ENCODE measurements at regions not wholly inside any gene's neighbourhood (a gene's known extent, or its start where the extent isn't known, plus 50 kb on each side); places are given as distances from the start of the nearest gene placed in this dataset.

DNA sequence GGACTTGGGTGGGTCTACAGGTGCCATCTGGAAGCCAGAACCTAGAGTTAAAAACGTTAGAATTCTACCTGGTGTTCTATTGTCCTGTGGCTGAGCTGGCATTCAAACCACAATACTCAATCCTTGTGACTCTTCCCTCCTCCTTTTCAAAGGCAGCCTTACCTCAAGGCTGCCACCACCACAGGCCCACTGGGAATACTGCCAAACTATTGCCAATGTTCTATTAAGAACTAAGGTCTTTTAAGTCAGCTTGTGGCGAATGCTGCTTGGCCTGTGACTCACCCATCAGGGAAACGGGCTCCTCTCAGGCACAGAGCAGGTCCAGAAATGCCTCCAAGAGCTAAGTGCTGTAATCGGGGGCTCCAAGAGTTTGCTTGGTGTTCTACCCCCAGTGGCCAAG, 1008.4 kb downstream of the JRKL start:
- no peak for DNase-seq (ENCODE audit: low read depth)
- Histone ChIP-seq H3K36me3 (ENCODE audit: control insufficient read depth, insufficient read depth, low read length) (no peaks in the 10 kb centered on the region), H3K27me3 (ENCODE audit: control insufficient read depth, insufficient read depth, low read length) (no peaks in the 10 kb centered on the region), H3K4me3 (ENCODE audit: low read depth, low read length) (no peak overlapping the region)
- TF ChIP-seq, protein P1, sequence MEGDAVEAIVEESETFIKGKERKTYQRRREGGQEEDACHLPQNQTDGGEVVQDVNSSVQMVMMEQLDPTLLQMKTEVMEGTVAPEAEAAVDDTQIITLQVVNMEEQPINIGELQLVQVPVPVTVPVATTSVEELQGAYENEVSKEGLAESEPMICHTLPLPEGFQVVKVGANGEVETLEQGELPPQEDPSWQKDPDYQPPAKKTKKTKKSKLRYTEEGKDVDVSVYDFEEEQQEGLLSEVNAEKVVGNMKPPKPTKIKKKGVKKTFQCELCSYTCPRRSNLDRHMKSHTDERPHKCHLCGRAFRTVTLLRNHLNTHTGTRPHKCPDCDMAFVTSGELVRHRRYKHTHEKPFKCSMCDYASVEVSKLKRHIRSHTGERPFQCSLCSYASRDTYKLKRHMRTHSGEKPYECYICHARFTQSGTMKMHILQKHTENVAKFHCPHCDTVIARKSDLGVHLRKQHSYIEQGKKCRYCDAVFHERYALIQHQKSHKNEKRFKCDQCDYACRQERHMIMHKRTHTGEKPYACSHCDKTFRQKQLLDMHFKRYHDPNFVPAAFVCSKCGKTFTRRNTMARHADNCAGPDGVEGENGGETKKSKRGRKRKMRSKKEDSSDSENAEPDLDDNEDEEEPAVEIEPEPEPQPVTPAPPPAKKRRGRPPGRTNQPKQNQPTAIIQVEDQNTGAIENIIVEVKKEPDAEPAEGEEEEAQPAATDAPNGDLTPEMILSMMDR (IDR thresholded peaks at IDR 0.05; ENCODE audit: insufficient read depth, low read length, poor library complexity, severe bottlenecking): no peak

DNA sequence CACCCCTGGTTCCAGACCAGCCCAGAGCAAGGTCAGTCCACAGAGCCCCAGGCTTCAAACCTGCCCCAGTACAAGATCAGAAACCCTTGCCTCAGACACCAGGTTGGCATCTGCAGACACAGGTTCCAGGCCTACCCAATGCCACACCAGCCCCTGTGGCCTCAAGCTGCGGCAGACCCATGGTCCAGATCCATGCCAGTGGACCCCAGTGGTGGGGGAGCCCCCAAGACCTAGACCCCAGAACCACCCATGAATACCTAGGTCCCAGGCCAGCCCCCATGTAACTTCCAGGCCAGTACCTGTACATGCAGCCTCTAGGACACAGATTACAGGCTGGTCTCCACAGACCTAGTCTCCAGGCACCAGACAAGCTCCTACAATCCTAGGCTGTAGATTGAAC, 1019.3 kb downstream of the JRKL start:
- H3K36me3 ChIP-seq (ENCODE audit: control insufficient read depth, insufficient read depth, low read length): no peaks in the 10 kb centered on the region
- no peak for DNase-seq (ENCODE audit: low read depth)
- TF ChIP-seq, protein P1 (IDR thresholded peaks at IDR 0.05; ENCODE audit: insufficient read depth, low read length, poor library complexity, severe bottlenecking): no peak
- H3K4me3 ChIP-seq (ENCODE audit: low read depth, low read length): no peak overlapping the region
- H3K27me3 ChIP-seq (ENCODE audit: control insufficient read depth, insufficient read depth, low read length): no peaks in the 10 kb centered on the region

DNA sequence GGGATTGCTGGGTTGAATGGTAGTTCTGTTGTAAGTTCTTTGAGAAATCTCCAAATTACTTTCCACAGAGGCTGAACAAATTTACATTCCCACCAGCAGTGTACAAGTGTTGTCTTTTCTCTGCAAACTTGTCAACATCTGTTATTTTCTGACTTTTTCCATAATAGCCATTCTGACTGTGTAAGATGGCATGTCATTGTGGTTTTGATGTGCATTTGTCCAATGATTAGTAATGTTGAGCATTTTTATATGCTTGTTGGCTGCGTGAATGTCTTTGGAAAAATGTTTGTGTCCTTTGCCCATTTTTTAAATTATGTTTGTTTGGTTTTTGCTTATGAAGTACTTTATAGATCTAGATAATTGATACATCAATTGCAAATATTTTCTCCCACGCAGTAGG, 1025.0 kb downstream of the JRKL start:
- TF ChIP-seq, protein P1 (IDR thresholded peaks at IDR 0.05; ENCODE audit: insufficient read depth, low read length, poor library complexity, severe bottlenecking): no peak
- no peak overlapping the region for H3K4me3 ChIP-seq (ENCODE audit: low read depth, low read length)
- no peaks in the 10 kb centered on the region for H3K27me3 ChIP-seq (ENCODE audit: control insufficient read depth, insufficient read depth, low read length)
- H3K36me3 ChIP-seq (ENCODE audit: control insufficient read depth, insufficient read depth, low read length): no peaks in the 10 kb centered on the region
- DNase-seq (ENCODE audit: low read depth): no peak

DNA sequence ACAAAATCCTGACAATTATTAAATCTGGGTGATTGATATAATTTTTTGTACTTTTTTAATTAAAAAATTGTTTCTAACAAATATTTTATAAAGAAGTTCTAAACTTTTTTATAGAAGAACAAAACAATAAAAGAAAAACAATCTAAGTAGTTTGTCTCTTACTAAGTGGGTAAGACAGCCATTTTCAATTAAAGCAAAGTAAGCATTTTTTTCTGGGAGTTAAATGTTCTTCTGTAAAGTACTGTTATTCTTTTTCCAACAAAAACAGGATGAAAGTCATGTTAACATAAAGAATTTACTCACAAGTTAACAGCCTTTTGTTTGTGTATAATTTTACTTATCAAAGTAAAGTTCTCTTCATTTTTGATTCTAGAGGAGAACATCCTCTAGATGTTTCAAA, 1029.9 kb downstream of the JRKL start:
- Histone ChIP-seq H3K27me3 (ENCODE audit: control insufficient read depth, insufficient read depth, low read length) (no peaks in the 10 kb centered on the region), H3K36me3 (ENCODE audit: control insufficient read depth, insufficient read depth, low read length) (no peaks in the 10 kb centered on the region), H3K4me3 (ENCODE audit: low read depth, low read length) (no peak overlapping the region)
- DNase-seq (ENCODE audit: low read depth): no peak
- TF ChIP-seq, protein P1 (IDR thresholded peaks at IDR 0.05; ENCODE audit: insufficient read depth, low read length, poor library complexity, severe bottlenecking): no peak

DNA sequence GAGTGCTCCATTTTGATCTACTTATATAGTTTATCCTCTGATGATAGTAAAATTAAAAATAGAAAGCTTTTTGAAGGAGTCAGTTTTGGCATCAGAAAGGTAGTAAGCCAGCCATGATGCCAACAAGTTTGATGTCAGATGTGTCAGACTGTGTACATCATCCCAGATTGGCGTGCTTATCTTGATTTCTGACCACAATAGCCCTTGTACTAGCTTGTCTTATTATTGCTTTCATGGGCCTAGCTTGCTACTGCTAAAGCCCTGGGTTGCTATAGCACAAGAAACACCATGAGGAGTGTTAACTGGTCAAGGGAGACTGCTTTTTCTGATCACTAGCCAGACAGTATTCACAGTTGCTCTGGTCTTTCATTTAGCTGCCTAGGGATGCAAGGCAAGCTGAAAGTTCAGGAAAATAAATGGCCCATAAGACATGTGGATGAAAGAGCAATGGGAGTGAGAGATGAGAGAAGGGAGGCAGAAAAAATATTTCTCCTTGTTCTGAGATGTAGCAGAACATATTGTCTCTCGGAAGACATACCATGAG, 1038.5 kb downstream of the JRKL start:
- TF ChIP-seq, protein P1 (IDR thresholded peaks at IDR 0.05; ENCODE audit: insufficient read depth, low read length, poor library complexity, severe bottlenecking): no peak
- no peaks in the 10 kb centered on the region for H3K27me3 ChIP-seq (ENCODE audit: control insufficient read depth, insufficient read depth, low read length)
- no peak overlapping the region for H3K4me3 ChIP-seq (ENCODE audit: low read depth, low read length)
- no peak for DNase-seq (ENCODE audit: low read depth)
- H3K36me3 ChIP-seq (ENCODE audit: control insufficient read depth, insufficient read depth, low read length): no peaks in the 10 kb centered on the region

DNA sequence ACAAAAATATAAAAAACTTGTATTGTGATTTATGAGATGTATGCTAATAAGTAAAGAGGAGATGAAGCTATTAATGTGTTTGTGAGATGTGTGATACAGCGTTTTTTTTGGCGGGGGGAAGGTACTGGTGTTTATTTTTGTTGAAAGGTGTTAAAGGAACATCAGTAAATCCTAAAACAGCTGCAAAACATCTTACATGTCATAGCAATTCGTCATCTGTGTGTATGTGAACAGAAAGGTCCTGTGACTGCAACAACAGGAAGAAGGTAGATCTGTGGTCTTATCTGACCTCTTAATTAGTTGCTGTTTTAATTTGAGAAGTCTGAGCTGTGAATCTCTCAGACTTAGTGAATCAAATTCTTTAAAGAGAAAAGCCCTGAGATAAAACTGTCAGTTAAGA, 1041.1 kb downstream of the JRKL start:
- TF ChIP-seq, protein P1 (IDR thresholded peaks at IDR 0.05; ENCODE audit: insufficient read depth, low read length, poor library complexity, severe bottlenecking): no peak
- H3K27me3 ChIP-seq (ENCODE audit: control insufficient read depth, insufficient read depth, low read length): no peaks in the 10 kb centered on the region
- DNase-seq (ENCODE audit: low read depth): no peak
- no peaks in the 10 kb centered on the region for H3K36me3 ChIP-seq (ENCODE audit: control insufficient read depth, insufficient read depth, low read length)
- no peak overlapping the region for H3K4me3 ChIP-seq (ENCODE audit: low read depth, low read length)
